HPDE6-E6E7 (cell line): ENCODE measurements at regions not wholly inside any gene's neighbourhood (a gene's known extent, or its start where the extent isn't known, plus 50 kb on each side); places are given as distances from the start of the nearest gene placed in this dataset.
"Not testable (repeated sequence)": the region's sequence is repeated elsewhere in the genome, so short reads cannot be mapped to it uniquely, and the experiment has no call there.

Experiments
- DNase-seq: peaks from one replicate; pipeline ENCODE4 v3.0.0; 2011; ENCODE audit warnings: missing footprints; ENCODE audit errors: extremely low spot score

DNA sequence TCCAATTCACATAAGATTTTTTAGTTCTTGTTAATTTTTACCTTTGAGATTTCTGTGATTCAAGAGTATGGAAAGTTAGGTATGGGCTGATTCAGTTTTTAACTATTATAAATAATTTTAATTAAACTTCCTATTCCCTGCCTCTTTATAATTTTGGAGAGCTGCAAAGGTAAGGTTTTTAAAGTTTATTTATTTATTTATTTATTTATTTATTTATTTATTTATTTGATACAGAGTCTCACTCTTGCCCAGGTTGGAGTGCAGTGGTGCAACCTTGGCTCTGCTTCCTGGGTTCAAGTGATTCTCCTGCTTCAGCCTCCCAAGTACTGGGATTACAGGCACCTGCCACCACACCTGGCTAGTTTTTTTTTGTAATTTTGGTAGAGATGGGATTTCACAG, 215.5 kb upstream of the FIGN start:
- no peak for DNase-seq

DNA sequence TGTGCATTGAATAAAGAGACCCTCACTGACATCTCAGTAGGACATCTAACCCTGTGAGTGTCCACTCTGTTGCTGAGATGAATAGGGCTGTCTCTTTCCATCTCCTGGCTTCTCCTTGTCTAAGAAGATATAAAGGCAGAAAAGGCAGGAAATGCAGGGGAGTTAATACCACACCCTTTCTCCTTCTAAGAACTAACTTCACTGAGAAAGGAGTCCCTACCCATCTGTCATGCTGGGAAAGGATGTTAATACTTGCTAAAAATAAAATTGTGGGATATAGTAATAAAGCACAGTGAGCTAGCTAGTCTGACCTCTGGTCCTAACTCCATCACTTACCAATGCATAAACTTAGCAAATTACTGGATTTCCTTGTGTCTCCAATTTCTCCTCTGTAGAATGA, 213.9 kb upstream of the FIGN start:
- DNase-seq: no peak

DNA sequence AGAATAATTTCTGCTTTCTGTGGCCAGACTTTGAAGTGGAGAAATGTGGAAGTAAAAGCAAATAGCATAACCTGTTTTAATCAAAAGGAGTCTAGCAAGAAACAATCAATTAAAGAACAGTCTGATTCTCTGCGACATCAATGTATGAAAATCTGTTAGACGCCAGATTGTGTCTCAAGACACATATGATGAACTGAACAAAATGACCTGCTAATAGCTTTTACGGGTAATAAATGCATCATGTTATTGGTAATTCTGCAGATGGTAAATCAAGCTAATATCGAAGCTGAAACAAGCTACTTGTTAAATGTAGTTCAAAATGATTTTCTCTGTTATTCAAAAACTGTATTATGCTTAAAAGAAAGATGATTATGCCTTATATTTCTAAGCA, 208.5 kb upstream of the FIGN start:
- DNase-seq: no peak

DNA sequence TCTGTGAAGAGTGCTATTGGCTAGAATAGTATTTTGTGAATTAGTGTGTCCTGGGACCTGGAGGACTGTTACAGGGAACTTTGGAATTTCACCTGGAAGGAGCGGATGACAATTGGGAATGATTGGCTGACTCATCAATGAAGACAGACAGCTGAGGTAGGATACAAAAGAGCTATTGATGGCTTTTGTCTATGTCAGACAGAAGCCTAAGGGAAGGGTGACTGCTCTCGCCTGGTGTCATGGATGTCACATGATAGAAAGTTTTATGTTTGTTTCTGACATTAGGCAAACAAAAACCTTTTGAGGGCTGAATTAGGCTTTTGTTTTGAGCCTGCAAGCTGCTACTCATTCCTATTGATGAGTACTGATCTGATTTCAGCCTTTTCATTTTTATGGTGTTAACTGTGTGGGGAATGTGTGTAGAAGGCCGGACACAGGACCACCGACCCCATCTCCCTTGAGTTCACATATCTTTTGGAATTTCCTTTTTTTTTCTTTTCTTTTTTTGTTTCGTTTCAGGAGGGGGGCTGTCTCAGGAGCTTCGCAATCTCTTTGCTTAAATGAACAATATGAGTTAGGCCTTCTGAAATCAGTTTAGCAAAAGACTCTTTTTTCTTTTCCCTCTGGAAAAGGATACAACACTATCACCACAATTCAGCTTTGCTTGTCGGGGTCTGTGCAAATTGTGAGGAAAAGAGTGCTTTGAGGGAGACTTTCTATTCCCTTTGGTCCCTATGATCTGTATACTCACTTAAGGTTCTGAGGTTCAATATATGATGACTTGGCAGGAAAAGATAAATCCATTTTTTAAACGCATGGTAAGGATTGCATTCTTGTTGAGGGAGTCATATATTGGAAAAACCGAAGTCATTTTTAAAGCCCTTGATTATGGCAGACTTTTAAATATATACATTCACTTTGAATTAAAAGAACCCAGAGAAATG, 207.9 kb upstream of the FIGN start:
- no peak for DNase-seq

DNA sequence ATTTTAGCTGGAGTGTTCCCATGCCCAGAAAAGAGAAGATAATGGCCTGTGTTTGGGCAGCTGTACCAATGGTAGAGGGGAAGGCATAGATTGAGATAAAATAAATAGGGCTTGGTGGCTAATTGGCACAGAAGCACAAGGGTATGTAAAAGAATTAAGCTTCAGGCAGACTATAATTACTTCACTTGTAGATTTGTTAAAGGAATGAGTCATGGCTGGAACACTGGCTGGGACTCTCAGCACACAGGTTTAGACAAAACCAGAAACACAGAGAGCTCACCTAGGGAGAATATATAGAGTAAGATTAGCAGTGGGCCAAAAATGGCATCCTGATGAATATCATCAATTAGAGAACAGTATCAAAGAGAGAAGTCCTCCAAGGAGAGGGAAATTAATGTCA, 198.3 kb upstream of the FIGN start:
- DNase-seq: peak; percentile 26

DNA sequence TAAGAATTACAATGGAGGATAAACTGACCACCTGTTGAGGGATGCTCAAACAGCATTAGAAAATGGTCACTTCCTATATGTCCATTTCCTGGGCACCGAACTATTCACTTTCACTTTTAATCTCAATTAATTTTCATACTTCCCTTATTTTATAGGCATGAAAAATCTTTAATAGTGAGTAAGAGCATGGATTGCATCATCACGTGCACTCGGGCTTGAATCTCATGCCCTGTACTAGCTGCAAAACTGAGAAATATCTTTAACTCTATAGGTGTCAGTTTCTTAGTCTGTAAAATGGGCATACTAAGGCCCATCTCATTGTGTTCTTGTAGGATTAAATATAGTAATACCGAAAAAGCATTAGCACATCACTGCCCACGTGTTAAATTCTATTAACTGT, 183.9 kb upstream of the FIGN start:
- DNase-seq: no peak

DNA sequence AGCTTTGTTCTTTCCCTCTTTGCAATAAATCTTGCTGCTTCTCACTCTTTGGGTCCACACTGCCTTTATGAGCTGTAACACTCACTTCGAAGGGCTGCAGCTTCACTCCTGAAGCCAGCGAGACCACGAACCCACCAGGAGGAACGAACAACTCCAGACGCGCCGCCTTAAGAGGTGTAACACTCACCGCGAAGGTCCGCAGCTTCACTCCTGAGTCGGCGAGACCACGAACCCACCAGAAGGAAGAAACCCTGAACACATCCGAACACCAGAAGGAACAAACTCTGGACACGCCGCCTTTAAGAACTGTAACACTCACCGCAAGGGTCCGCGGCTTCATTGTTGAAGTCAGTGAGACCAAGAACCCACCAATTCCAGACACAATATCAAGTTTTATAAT, 178.7 kb upstream of the FIGN start:
- DNase-seq: not testable (repeated sequence)

DNA sequence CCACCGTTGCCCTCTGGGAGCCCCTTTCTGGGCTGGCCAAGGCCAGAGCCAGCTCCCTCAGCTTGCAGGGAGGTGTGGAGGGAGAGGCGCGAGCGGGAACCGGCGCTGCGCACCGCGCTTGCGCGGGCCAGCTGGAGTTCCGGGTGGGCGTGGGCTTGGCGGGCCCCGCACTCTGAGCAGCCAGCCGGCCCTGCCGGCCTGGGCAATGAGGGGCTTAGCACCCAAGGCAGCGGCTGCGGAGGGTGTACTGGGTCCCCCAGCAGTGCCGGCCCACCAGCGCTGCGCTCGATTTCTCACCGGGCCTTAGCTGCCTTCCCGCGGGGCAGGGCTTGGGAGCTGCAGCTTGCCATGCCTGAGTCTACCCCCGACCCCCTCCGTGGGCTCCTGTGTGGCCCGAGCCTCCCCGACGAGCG, 177.7 kb upstream of the FIGN start:
- DNase-seq: not testable (repeated sequence)

DNA sequence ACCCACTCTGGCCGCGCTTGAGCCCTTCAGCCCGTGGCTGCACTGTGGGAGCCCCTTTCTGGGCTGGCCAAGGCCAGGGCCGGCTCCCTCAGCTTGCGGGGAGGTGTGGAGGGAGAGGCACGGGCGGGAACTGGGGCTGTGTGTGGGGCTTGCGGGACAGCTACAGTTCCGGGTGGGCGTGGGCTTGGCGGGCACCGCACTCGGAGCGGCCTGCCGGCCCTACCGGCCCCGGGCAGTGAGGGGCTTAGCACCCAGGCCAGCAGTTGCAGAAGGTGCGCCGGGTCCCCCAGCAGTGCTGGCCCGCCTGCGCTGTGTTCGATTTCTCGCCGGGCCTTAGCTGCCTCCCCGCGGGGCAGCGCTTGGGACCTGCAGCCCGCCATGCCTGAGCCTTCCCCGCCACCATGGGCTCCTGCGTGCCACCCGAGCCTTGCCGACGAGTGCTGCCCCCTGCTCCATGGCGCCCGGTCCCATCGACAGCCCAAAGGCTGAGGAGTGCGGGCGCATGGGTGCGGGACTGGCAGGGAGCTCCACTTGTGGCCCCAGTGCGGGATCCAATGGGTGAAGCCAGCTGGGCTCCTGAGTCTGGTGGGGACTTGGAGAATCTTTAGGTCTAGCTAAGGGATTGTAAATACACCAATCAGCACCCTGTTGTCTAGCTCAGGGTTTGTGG, 173.7 kb upstream of the FIGN start:
- no peak for DNase-seq

DNA sequence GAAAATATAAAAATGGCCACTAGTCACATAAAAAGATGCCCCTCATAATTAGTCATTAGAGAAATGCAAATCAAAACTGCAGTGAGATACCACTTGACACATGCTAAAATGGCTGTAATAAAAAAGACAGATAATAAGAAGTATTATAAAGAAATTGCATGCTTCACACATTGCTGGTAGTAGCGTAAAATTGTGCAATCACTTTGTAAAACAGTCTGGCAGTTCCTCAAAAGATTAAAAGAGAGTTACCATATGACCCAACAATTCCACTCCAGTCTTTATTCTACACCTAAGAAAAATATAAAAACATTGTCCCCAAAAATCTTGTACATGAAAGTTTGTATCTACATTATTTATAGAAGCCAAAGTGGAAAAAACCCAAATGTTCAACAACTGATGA, 170.6 kb upstream of the FIGN start:
- DNase-seq: no peak

DNA sequence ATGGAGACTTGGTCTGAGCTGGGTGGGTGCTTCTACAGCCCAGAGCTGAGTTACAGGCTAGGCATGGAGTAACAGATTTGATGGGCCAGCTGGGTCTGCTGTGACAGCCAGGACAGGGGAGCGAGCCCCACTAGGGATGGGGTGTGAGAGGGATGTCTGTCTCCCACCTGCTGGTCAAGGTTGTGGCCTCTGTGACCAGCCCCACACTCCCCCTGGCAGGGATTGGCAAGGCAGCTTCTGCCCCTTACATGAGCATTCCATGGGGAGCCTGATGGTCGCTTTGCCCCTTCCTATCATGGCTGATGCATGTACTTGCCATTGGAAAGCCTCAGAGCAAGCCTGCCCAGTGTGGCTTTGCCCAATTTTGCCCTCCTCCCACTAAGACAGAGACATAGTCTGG, 162.0 kb upstream of the FIGN start:
- no peak for DNase-seq

DNA sequence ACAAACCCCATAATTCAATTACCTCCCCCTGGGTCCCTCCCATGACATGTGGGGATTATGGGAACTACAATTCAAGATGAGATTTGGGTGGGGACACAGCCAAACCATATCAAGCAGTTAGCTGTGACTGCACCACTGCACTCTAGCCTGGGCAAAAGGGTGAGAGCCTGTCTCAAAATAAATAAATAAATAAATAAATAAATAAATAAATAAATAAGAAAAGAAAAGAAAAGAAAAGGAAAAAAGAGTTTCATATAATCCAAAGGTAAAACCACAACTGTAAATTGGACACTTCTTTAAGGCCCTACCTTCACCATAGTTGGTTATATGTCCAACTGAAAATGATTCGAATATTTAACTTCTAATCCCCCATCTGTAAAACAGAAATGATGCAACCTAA, 157.6 kb upstream of the FIGN start:
- not testable (repeated sequence) for DNase-seq

DNA sequence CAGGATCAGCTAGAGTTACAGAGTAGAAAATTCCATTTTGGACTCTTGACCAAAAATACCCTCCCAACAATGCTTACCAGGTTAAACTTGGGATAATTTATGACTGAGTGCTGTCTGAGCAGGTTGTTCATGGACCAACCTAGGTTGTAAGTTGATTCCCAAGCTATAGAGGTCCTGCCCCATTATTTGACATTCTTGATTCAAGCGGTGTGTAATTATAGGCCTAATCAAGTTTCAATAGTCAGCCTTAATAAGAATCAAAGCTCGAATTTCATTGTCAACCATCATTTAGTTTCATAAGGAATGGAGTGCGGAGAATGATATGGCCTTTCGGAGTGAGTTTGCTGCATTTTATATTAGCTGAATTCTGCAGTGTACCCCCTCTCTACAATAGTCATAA, 152.8 kb upstream of the FIGN start:
- no peak for DNase-seq

DNA sequence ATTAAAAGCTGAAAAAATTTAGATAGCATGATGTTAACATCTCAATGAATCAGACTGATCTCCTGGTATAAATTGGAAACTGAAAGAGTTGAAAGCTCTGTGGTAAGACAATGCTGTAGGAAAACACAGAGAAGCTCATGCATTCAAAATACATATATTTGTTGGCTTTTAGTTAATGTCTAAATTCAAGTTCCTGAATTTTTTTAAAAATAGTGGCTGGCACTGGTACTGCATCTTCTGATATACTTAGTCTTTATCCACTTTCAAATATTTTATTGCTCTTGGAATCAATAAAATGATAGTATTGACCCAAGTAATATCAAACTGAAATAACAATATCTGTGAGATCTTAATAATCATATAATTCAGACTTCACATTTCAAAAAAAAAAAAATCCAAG, 151.4 kb upstream of the FIGN start:
- no peak for DNase-seq

DNA sequence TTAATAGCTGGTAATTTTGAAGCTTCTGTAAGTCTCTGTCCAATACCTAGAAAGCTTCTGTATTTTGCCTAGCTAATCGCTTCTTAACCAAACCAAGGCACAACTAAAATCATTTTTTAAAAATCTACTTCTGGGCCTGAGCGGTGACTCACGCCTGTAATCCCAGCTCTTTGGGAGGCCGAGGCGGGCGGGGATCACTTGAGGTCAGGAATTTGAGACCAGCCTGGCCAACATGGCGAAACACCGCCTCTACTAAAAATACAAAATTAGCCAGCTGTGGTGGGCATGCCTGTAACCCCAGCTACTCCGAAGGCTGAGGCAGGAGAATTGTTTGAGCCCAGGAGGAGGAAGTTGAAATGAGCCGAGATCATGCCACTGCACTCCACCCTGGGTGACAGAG, 148.6 kb upstream of the FIGN start:
- no peak for DNase-seq

DNA sequence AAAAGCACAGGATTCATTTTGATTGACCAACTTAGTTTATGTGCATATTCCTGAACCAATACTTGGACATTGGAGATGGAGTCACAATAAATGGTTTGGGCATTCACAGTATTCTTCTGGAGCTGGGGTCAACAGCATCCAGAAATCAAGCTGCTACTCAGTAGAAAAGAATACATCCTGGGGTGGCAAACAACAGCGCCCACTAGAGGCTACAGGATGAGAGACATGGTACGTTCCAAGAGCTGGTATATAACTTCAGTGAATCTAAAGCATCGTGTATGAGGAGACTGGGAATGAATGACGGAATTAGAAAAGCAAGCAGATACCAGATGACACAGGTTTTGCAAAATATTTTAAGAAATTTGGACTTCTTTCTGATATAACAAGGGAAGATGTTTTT, 142.9 kb upstream of the FIGN start:
- DNase-seq: no peak

DNA sequence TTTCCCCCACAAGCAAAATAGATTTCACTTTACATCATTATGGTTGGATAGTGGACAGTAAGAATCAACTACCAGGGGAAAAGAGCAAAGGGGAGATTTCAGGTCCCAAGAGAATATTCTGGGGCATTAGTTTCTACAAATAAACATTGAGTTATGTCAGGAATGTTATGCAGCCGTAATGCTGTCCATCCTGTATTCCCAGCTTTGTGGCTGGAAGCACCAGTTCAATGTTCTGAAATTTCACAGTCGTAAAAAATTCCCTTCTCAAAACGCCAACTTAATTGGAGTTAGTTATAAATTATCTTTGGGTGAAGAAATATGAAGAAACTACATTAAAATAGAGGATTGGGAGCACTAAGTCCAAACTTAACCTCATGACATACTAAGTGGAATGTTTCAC, 141.5 kb upstream of the FIGN start:
- no peak for DNase-seq

DNA sequence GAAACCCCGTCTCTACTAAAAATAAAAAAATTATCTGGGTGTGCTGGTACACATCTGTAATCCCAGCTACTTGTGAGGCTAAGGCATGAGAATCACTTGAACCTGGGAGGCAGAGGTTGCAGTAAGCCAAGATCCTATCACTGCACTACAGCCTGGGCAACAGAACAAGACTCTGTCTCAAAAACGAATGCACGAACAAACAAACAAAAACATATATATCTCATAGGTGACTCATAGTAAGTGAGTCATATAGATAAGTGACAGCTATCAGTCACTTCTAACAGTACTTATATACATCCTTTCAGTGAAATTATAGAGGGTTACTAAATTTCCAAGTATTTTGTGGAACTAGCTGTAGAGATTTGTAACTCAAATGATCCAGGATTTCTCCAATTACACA, 127.3 kb upstream of the FIGN start:
- no peak for DNase-seq

DNA sequence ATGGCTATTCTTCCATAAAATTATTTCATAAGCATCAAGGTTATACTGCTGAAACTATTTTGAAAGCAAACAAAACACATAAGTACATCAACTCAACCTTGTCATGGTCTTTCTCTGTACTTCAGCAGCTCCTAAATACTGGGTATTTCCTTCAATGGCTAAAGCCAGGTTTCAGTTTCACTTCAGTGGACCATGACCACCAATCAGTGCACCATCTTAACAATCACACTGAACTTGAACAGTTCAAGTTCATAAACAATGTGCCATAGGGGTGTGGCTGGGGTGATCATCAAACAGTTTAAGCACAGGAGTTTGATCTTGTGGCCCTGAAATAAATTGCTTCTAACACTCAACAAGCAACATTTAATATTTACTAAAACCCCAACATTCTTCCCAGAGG, 124.1 kb upstream of the FIGN start:
- DNase-seq: no peak

DNA sequence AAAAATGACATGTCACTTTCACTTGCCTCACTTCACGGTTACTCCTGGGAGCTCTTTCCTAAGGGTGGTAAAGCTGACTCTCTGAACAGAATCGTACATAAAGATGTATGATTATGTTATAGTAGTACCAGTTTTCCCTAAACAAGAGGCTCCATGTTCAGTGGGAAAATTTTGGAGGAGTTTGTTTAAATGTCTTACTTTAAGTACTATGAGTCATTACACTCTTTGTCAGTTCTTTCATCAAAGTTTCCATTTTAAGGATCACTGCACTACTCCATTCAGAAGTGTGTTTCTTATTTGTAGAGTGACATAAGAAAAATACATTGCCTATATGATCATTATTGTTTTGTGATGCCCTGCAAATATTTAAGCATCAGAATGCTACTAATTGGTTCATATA, 121.1 kb upstream of the FIGN start:
- no peak for DNase-seq

DNA sequence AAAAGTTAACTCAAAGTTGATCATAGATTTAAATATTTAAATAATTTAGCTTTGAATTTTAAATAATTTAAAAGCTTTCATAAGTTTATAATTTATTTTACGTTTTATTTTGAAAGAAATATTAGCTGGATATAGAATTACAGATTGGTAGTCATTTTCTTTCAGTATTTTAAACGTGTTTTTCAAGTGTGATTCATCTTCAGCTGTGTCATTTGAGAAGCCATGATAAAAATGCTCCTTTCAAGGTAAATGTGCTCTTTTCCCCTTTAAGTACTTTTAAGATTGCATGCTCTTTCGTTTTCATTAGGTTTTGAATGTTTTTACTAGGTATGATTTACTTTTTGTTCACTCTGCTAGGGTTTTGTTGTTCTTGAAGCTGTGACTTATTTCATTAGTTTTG, 116.8 kb upstream of the FIGN start:
- DNase-seq: peak; percentile 7

DNA sequence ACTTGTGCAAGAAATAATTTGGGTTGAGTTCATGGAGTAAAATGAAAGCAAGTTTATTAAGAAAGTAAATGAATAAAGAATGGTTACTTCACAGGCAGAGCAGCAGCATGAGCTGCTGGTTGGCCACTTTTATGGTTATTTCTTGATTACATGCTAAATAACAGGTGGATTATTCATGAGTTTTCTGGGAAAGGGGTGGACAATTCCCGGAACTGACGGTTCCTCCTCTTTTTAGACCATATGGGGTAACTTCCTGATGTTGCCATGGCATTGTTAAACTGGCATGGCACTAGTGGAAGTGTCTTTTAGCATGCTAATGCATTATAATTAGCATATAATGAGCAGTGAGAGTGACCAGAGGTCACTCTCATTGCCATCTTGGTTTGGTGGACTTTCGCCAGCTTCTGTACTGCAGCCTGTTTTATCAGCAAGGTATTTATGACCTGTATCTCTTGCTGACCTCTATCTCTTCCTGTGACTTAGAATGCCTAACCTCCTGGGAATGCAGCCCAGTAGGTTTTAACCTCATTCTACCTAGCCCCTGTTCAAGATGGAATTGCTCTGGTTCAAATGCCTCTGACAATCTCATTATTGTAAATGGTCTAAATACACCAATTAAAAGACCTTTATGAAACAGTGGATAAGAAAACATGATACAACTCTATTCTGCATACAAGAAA, 114.1 kb upstream of the FIGN start:
- DNase-seq: no peak

DNA sequence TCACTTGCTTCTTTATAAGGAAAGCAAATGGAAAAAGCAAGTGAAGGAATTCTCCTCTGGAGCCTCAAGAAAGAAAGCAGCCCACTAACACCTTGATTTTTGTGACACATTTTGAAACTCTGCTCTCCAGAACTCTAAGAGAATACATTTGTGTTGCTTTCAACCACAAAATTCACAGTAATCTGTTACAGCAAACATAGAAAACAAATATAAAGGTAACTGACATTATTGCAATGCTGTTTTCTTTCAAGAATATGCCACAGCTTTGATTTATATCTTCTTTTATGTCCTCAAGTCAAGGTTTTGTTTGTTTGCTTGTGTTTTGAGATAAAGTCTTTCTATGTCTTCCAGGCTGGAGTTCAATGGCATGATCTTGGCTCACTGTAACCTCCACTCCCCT, 103.1 kb upstream of the FIGN start:
- no peak for DNase-seq
